Endothelial cell of umbilical vein (primary cell): ENCODE measurements at regions not wholly inside any gene's neighbourhood (a gene's known extent, or its start where the extent isn't known, plus 50 kb on each side); places are given as distances from the start of the nearest gene placed in this dataset.

Source experiments
- POLR2AphosphoS5 ChIP-seq: IDR thresholded peaks from 2 replicates; pipeline ENCODE4 v1.6.1; 2012; ENCODE audit warnings: low read depth, mild to moderate bottlenecking, control low read depth, low read length, moderate library complexity; ENCODE audit not compliant: insufficient read depth
- TF ChIP-seq, protein P1 (sequence below), 2 donors: IDR thresholded peaks; 1 replicate in 1 of 2; 2 replicates in 1 of 2; pipeline ENCODE4 v1.5.1; 2011; ENCODE audit warnings: low read length in 2 of 2, mild to moderate bottlenecking in 2 of 2, moderate library complexity in 2 of 2, control low read depth in 1 of 2, inconsistent platforms in 1 of 2, low read depth in 1 of 2; ENCODE audit not compliant: insufficient read depth in 1 of 2; ENCODE audit errors: extremely low read depth in 1 of 2
- TF ChIP-seq, protein P2 (sequence below): IDR thresholded peaks from 2 replicates; pipeline ENCODE4 v1.6.1; 2011; ENCODE audit not compliant: insufficient read depth, insufficient read length

DNA sequence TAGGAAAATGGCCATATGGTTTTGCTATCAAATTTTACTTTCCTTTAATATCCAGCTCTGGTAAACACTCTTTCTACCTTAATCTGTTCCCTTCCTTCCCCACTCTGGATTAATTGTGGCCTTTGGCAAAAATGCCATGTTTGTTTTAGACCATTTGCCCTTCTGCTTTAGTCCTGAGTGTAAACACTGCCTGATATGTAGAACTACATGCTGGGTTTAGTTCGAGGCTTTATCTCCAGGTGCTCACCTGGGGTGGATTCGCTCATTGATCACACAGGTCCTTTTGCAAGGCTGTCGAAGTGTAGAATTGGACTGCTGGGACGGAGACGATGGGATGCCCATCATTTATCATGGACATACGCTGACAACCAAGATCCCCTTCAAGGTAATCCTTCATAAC is 94.1 kb downstream of the NOC3L start:
- TF ChIP-seq, protein P1, sequence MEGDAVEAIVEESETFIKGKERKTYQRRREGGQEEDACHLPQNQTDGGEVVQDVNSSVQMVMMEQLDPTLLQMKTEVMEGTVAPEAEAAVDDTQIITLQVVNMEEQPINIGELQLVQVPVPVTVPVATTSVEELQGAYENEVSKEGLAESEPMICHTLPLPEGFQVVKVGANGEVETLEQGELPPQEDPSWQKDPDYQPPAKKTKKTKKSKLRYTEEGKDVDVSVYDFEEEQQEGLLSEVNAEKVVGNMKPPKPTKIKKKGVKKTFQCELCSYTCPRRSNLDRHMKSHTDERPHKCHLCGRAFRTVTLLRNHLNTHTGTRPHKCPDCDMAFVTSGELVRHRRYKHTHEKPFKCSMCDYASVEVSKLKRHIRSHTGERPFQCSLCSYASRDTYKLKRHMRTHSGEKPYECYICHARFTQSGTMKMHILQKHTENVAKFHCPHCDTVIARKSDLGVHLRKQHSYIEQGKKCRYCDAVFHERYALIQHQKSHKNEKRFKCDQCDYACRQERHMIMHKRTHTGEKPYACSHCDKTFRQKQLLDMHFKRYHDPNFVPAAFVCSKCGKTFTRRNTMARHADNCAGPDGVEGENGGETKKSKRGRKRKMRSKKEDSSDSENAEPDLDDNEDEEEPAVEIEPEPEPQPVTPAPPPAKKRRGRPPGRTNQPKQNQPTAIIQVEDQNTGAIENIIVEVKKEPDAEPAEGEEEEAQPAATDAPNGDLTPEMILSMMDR (IDR thresholded peaks at IDR 0.05; ENCODE audit: extremely low read depth in 1 of 2, insufficient read depth in 1 of 2, low read depth in 1 of 2, low read length in 2 of 2): no peak
- TF ChIP-seq, protein P2, sequence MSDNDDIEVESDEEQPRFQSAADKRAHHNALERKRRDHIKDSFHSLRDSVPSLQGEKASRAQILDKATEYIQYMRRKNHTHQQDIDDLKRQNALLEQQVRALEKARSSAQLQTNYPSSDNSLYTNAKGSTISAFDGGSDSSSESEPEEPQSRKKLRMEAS: no peak
- no peak for TF ChIP-seq POLR2AphosphoS5
